G401 (cell line): ENCODE measurements at regions not wholly inside any gene's neighbourhood (a gene's known extent, or its start where the extent isn't known, plus 50 kb on each side); places are given as distances from the start of the nearest gene placed in this dataset.

Source experiments
- DNase-seq: peaks from one replicate; pipeline ENCODE4 v3.0.0-alpha.2; 2015; ENCODE audit warnings: low spot score
- in situ Hi-C: cut with HindIII; loops from 2 replicates; pipeline ENCODE4 v1.10.0; 2016; ENCODE audit warnings: low sequenced_read_pairs, mixed read lengths

- in situ Hi-C loops: no loop called here
- no peak for DNase-seq
These were observed 218.7 kb downstream of the POSTN start for GRCh38 chr13:37379841-37380240.

GRCh38 chr13:37375724-37376123, 222.8 kb downstream of the POSTN start:
- in situ Hi-C loops: no loop called here
- no peak for DNase-seq

- in situ Hi-C loops: no loop called here
These were observed 223.5 kb downstream of the POSTN start for GRCh38 chr13:37375071-37375470.

GRCh38 chr13:37369616-37370015, 229.0 kb downstream of the POSTN start:
- no peak for DNase-seq
- in situ Hi-C loops: no loop called here

More at GRCh38 chr13:37375071-37375470, 223.5 kb downstream of the POSTN start:
- DNase-seq: no peak

GRCh38 chr13:37368501-37368900, 230.1 kb downstream of the POSTN start:
- DNase-seq: no peak
- in situ Hi-C loops: no loop called here

GRCh38 chr13:37366044-37366770, 232.4 kb downstream of the POSTN start:
- DNase-seq: no peak

GRCh38 chr13:37365496-37365895, 233.1 kb downstream of the POSTN start:
- no peak for DNase-seq
- in situ Hi-C loops: no loop called here

More at GRCh38 chr13:37366044-37366770, 232.4 kb downstream of the POSTN start:
- in situ Hi-C loops: no loop called here

GRCh38 chr13:37364956-37365355, 233.6 kb downstream of the POSTN start:
- no peak for DNase-seq
- in situ Hi-C loops: no loop called here

GRCh38 chr13:37364007-37364406, 234.6 kb downstream of the POSTN start:
- in situ Hi-C loops: no loop called here
- no peak for DNase-seq

- in situ Hi-C loops: no loop called here
- no peak for DNase-seq
These were observed 237.0 kb downstream of the POSTN start for GRCh38 chr13:37361608-37362007.

- no peak for DNase-seq
- in situ Hi-C loops: no loop called here
These were observed 238.0 kb downstream of the POSTN start for GRCh38 chr13:37360556-37360955.

- in situ Hi-C loops: no loop called here
- DNase-seq: no peak
These were observed 241.0 kb downstream of the POSTN start for GRCh38 chr13:37357548-37357947.

- in situ Hi-C loops: no loop called here
- no peak for DNase-seq
These were observed 244.7 kb downstream of the POSTN start for GRCh38 chr13:37353911-37354310.

GRCh38 chr13:37351211-37351610, 245.7 kb upstream of the CSNK1A1L start:
- in situ Hi-C loops: no loop called here
- DNase-seq: no peak

- no peak for DNase-seq
- in situ Hi-C loops: no loop called here
These were observed 244.5 kb upstream of the CSNK1A1L start for GRCh38 chr13:37349916-37350315.

- no peak for DNase-seq
- in situ Hi-C loops: no loop called here
These were observed 243.6 kb upstream of the CSNK1A1L start for GRCh38 chr13:37348916-37349643.

- in situ Hi-C loops: no loop called here
- no peak for DNase-seq
These were observed 240.4 kb upstream of the CSNK1A1L start for GRCh38 chr13:37345869-37346268.

- no peak for DNase-seq
These were observed 239.9 kb upstream of the CSNK1A1L start for GRCh38 chr13:37345391-37345790.

GRCh38 chr13:37344056-37344455, 238.6 kb upstream of the CSNK1A1L start:
- no peak for DNase-seq
- in situ Hi-C loops: no loop called here

More at GRCh38 chr13:37345391-37345790, 239.9 kb upstream of the CSNK1A1L start:
- in situ Hi-C loops: no loop called here

GRCh38 chr13:37342205-37342604, 236.7 kb upstream of the CSNK1A1L start:
- DNase-seq: no peak
- in situ Hi-C loops: no loop called here
